ENCODE measurements at regions not wholly inside any gene's neighbourhood (a gene's known extent, or its start where the extent isn't known, plus 50 kb on each side); places are given as distances from the start of the nearest gene placed in this dataset.

DNA sequence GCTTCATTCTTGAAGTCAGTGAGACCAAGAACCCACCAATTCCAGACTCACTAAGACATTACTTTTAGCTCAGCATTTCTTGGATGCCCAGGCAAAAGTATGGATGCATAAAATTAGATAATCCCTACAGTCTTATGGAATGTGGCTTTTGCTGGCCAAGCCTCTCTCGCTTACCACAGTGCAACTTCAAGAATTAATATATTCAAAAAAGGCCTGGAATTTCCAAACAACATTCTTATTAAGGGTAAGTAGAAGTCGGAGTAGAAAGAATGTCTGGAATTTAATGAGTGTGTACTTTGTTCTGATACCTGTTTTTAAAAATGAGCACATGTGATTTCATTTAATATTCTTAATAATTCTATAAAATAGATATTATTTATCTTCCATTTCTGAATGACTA lies 302.4 kb upstream of the TMTC4 start:
- POLR2A ChIA-PET (ENCODE audit: partially characterized antibody) = no interaction called here
- H4K20me1 ChIP-seq (replicated peaks in 1 of 2; ENCODE audit: control insufficient read depth in 1 of 2, insufficient read depth in 2 of 2, low read length in 2 of 2) = no peaks in the 10 kb centered on the region
- no peak overlapping the region for H3K23ac ChIP-seq (ENCODE audit: insufficient read length)
- H3K27me3 ChIP-seq (replicated peaks in 1 of 4; ENCODE audit: control insufficient read depth in 3 of 4, extremely low read depth in 1 of 4, insufficient read depth in 3 of 4, low read length in 3 of 4) = peaks cover 0 to 1% (median 0%) of the 10 kb centered on the region in 4 experiments; a peak in 1 of 7 replicates
- no peak overlapping the region for H3K14ac ChIP-seq (ENCODE audit: insufficient read length)
- CTCF ChIA-PET (ENCODE audit: partially characterized antibody) = interaction anchor here (0.6 to 1.3 kb wide), 5 partner anchors 7 to 149 kb away, joined by 3 read pairs; no protein-coding TSS in a partner anchor
- H3K18ac ChIP-seq (ENCODE audit: extremely low read depth, low read length) = no peak overlapping the region
- H2BK120ac ChIP-seq (replicated peaks; ENCODE audit: low read depth, low read length) = no peak overlapping the region
- no peaks in the 10 kb centered on the region for H3K9me3 ChIP-seq (ENCODE audit: insufficient read depth in 2 of 2, low read depth in 1 of 2, low read length in 1 of 2)
- H3K27ac ChIP-seq (ENCODE audit: low read depth, low read length) = no peak overlapping the region
- no peak for TF ChIP-seq RAD21 (IDR thresholded peaks at IDR 0.05 in 1 of 2, conservative IDR thresholded peaks at IDR 0.05 in 1 of 2; ENCODE audit: low read depth in 2 of 2, low read length in 2 of 2)
- TF ChIP-seq CHD1 (IDR thresholded peaks at IDR 0.05; ENCODE audit: low read depth, low read length) = no peak
- TF ChIP-seq JUND (IDR thresholded peaks at IDR 0.05; ENCODE audit: low read length) = no peak
- no peak for TF ChIP-seq EZH2 (IDR thresholded peaks at IDR 0.05; ENCODE audit: low read depth, low read length, severe bottlenecking)
- no peak for TF ChIP-seq SP1 (IDR thresholded peaks at IDR 0.05; ENCODE audit: low read depth, low read length)
- no peak for TF ChIP-seq GABPA (IDR thresholded peaks at IDR 0.05; ENCODE audit: borderline replicate concordance, insufficient read depth, low read length)
- TF ChIP-seq GTF2F1 (IDR thresholded peaks at IDR 0.05; ENCODE audit: borderline replicate concordance, low read depth, low read length) = no peak
- TF ChIP-seq ASH2L (IDR thresholded peaks at IDR 0.05; ENCODE audit: low read length) = no peak
- TF ChIP-seq, protein P1, sequence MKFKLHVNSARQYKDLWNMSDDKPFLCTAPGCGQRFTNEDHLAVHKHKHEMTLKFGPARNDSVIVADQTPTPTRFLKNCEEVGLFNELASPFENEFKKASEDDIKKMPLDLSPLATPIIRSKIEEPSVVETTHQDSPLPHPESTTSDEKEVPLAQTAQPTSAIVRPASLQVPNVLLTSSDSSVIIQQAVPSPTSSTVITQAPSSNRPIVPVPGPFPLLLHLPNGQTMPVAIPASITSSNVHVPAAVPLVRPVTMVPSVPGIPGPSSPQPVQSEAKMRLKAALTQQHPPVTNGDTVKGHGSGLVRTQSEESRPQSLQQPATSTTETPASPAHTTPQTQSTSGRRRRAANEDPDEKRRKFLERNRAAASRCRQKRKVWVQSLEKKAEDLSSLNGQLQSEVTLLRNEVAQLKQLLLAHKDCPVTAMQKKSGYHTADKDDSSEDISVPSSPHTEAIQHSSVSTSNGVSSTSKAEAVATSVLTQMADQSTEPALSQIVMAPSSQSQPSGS (IDR thresholded peaks at IDR 0.05; ENCODE audit: low read length) = no peak
- no peaks in the 10 kb centered on the region; the same call in 1 of the 2 replicates for H3K23me2 ChIP-seq (ENCODE audit: low read depth, low read length)
- no peak overlapping the region for H2AK5ac ChIP-seq (ENCODE audit: low read depth, low read length)
- no peaks in the 10 kb centered on the region for H3K36me3 ChIP-seq (ENCODE audit: control insufficient read depth in 2 of 4, insufficient read depth in 4 of 4, low read length in 3 of 4)
- H2BK20ac ChIP-seq (ENCODE audit: low read length) = no peak overlapping the region
- H4K91ac ChIP-seq (replicated peaks; ENCODE audit: insufficient read length, low read length) = no peak overlapping the region
- DNase-seq (ENCODE audit: low read depth in 1 of 2, low spot score in 2 of 2) = no peak
- no peak overlapping the region for H2BK12ac ChIP-seq (ENCODE audit: low read depth, low read length)
- no peak overlapping the region for H2BK15ac ChIP-seq (ENCODE audit: low read length)
- H3K4me3 ChIP-seq (ENCODE audit: extremely low read depth in 1 of 4, insufficient read depth in 2 of 4, low read depth in 3 of 4, low read length in 4 of 4) = no peak overlapping the region
- no peaks in the 10 kb centered on the region for H3K79me1 ChIP-seq (ENCODE audit: low read depth, low read length)
- H4K5ac ChIP-seq (ENCODE audit: insufficient read length, low read depth, low read length) = no peak overlapping the region
- no peak overlapping the region for H2BK5ac ChIP-seq (ENCODE audit: low read depth, low read length)
- no peak overlapping the region for H3K4ac ChIP-seq (replicated peaks; ENCODE audit: insufficient read length, low read depth, low read length)
- 0 out of 7 replicates have a peak, but pooled peaks cover 0 to 4% (median 0%) of the 10 kb centered on the region in 4 experiments for H3K4me1 ChIP-seq (replicated peaks in 1 of 4; ENCODE audit: control insufficient read depth in 3 of 4, insufficient read depth in 4 of 4, low read length in 3 of 4)
- no peak overlapping the region for H3K56ac ChIP-seq (replicated peaks; ENCODE audit: insufficient read length, low read depth, low read length)
- no peak overlapping the region for H2AFZ ChIP-seq (ENCODE audit: low read length)
- FAIRE-seq = no peak
- no peak overlapping the region for H3K4me2 ChIP-seq (ENCODE audit: insufficient read depth in 1 of 2, low read depth in 2 of 2, low read length in 2 of 2)
- WGBS, 2 experiments (ENCODE audit: extremely low coverage in 1 of 2, insufficient coverage in 1 of 2, insufficient read length in 1 of 2, insufficient replicate concordance in 2 of 2, low coverage in 1 of 2, low lambda C conversion rate in 2 of 2, missing lambda C conversion rate in 1 of 2) = 96% methylated on average over 2 of the region's 2 CpGs; no CpG with 5 or more reads in 1 of the 2 experiments
- H3K79me2 ChIP-seq (ENCODE audit: control insufficient read depth in 1 of 2, insufficient read depth in 2 of 2, low read length in 2 of 2) = no peaks in the 10 kb centered on the region
- no peak overlapping the region for H3K9ac ChIP-seq (replicated peaks in 1 of 4; ENCODE audit: extremely low read depth in 1 of 4, low read depth in 3 of 4, low read length in 3 of 4)
- no peak overlapping the region for H4K8ac ChIP-seq (ENCODE audit: extremely low read depth, insufficient read depth, low read length)
